Prostate gland (tissue), 2 donors: ENCODE measurements at regions not wholly inside any gene's neighbourhood (a gene's known extent, or its start where the extent isn't known, plus 50 kb on each side); places are given as distances from the start of the nearest gene placed in this dataset.
"Not testable (repeated sequence)": the region's sequence is repeated elsewhere in the genome, so short reads cannot be mapped to it uniquely, and the experiment has no call there.

Experiments
- DNase-seq: peaks from one replicate; pipeline ENCODE4 v3.0.0-alpha.2; 2019; ENCODE audit warnings: low spot score
- H3K27ac ChIP-seq, 2 donors: fragments of 200-600 bp; sonication (generic); 2 replicates each; pipeline ENCODE4 v1.5.1; 2017 to 2019
- H3K27me3 ChIP-seq: fragments of 200-600 bp; sonication (generic); replicated peaks from 2 replicates; pipeline ENCODE4 v1.5.1; 2019; ENCODE audit not compliant: insufficient read depth
- H3K36me3 ChIP-seq, 2 donors: fragments of 200-600 bp; sonication (generic); 1 replicate in 1 of 2; 2 replicates in 1 of 2; pipeline versions ENCODE4 v1.5.1 to v1.8.1; 2017 to 2019
- H3K4me1 ChIP-seq: fragments of 200-600 bp; sonication (generic); replicated peaks from 2 replicates; pipeline ENCODE4 v1.5.1; 2019
- H3K4me3 ChIP-seq, 2 donors: fragments of 200-600 bp; sonication (generic); 2 replicates each; pipeline ENCODE4 v1.5.1; 2017 to 2019
- H3K9me3 ChIP-seq: fragments of 200-600 bp; sonication (generic); 2 replicates; pipeline ENCODE4 v1.5.1; 2017
- POLR2A ChIP-seq: fragments of 450-650 bp; IDR thresholded peaks from one replicate; pipeline ENCODE4 v1.6.1; 2016; ENCODE audit warnings: antibody characterized with exemption, mild to moderate bottlenecking
- POLR2AphosphoS5 ChIP-seq: sonication (generic); formaldehyde crosslinking; IDR thresholded peaks from one replicate; pipeline ENCODE4 v1.6.1; 2017; ENCODE audit warnings: antibody characterized with exemption
- WGBS: methylation state at CpG from one replicate; pipeline ENCODE4 v1.1.5; 2018; 5-methylcytosine and 5-hydroxymethylcytosine counted together
- intact Hi-C: fragments of 100-400 bp; cut with DNase I; formaldehyde crosslinking; loops from one replicate; pipeline ENCODE4 v1.14.2; 2022
- small RNA-seq, 2 donors: library from RNA; depleted of rRNA; stranded (forward); fragments of <200 nt; gene quantifications; one replicate each; pipeline ENCODE3, GENCODE V24; 2016
- TF ChIP-seq, protein P1 (sequence below), 4 experiments: fragments of 200-600 bp in 2 of 4; fragments of 450-650 bp in 2 of 4; sonication (generic) in 2 of 4; IDR thresholded peaks; 1 replicate in 3 of 4; 2 replicates in 1 of 4; pipeline ENCODE4 v1.5.1; 2016 to 2019; ENCODE audit warnings: antibody characterized with exemption in 4 of 4, mild to moderate bottlenecking in 2 of 4, moderate library complexity in 2 of 4

DNA sequence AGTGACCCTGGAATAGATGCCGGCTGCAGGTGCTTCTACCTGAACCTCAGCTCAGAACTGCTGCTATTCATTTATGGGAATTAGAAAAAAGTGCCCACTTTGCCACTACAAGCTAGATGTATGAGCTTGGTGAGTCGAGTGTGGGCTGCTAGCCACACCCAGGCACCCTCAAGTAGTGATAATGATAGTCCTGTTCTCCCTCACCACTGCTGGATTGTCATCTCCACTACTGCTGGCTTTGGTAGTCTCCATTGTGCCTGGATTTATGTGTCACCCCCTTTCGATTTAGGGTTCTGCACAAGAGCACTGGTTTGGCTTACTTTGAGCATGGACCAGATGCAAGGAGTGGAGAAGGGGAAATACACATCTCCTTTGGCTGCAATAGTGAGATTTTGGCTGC lies 73.0 kb upstream of the N4BP1 start:
- H3K27me3 ChIP-seq = no peaks in the 10 kb centered on the region
- H3K4me3 ChIP-seq = no peak overlapping the region
- no peak for DNase-seq
- no peak overlapping the region for H3K27ac ChIP-seq
- no peaks in the 10 kb centered on the region for H3K4me1 ChIP-seq
- TF ChIP-seq POLR2A = no peak
- H3K9me3 ChIP-seq = no peaks in the 10 kb centered on the region
- H3K36me3 ChIP-seq = no peaks in the 10 kb centered on the region
- WGBS = 54% methylated on average over 3 of the region's 3 CpGs
- intact Hi-C loops = no loop called here

DNA sequence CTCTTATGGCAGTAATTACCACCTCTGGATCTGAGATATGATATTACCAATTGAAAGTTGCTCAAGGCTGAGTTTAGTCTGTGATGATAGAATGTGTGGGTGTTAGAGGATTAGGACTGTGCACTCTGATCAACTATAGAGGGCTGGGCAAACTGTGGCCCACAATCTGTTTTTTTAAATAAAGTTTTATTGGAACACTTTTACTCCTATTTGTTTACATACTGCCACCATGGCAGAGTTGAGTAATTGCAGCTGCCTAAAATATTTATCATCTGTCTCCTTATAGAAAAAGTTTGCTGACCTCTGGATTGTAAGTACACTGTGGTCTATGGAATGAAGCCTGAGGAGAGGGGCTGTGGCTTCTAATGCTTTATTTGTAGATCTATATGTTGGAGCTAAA lies 71.5 kb upstream of the N4BP1 start:
- no peak for DNase-seq
- TF ChIP-seq POLR2A = no peak
- TF ChIP-seq POLR2AphosphoS5 = no peak
- TF ChIP-seq, protein P1, sequence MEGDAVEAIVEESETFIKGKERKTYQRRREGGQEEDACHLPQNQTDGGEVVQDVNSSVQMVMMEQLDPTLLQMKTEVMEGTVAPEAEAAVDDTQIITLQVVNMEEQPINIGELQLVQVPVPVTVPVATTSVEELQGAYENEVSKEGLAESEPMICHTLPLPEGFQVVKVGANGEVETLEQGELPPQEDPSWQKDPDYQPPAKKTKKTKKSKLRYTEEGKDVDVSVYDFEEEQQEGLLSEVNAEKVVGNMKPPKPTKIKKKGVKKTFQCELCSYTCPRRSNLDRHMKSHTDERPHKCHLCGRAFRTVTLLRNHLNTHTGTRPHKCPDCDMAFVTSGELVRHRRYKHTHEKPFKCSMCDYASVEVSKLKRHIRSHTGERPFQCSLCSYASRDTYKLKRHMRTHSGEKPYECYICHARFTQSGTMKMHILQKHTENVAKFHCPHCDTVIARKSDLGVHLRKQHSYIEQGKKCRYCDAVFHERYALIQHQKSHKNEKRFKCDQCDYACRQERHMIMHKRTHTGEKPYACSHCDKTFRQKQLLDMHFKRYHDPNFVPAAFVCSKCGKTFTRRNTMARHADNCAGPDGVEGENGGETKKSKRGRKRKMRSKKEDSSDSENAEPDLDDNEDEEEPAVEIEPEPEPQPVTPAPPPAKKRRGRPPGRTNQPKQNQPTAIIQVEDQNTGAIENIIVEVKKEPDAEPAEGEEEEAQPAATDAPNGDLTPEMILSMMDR (IDR thresholded peaks at IDR 0.05) = no peak
- intact Hi-C loops = no loop called here
- Histone ChIP-seq H3K27me3 (no peaks in the 10 kb centered on the region), H3K4me1 (no peaks in the 10 kb centered on the region), H3K4me3 (no peak overlapping the region), H3K9me3 (no peaks in the 10 kb centered on the region), H3K36me3 (no peaks in the 10 kb centered on the region), H3K27ac (no peak overlapping the region)

DNA sequence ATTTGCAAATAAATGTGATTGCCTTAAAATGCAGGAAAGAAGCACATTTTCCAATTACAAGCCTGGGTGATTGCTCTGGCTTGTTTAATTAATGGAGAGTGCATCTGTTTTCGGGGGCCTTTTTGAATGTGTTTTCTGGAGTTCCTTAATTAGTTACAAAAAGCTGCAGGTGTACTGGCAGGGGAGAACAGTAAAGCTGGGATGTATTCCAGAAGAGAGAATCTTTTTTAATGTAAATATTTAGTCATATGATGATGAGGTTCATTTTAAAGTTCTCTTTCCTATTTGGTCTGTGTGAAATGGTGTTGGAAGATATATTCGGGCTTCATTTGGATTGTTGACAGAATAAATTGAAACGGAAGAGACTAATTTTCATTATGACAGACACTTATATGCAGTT lies 70.9 kb upstream of the N4BP1 start:
- DNase-seq = no peak

DNA sequence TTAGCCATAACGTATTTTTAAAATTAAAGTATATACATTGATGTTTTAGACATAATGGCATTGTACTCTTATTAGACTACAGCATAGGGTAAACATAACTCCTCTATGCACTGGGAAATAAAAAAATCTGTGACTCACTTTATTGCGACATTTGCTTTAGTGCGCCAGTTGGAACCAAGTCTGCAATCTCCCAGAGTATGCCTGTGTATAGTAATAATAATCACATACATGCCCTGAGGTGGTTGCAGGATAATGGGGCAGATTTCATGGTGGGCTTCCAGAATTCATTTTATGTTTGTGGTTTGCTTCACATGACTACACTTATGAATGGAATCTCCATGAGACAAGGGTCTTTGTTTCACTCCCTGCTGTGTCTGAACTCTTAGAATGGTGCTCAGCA lies 66.9 kb upstream of the N4BP1 start:
- TF ChIP-seq POLR2A (no peak), POLR2AphosphoS5 (no peak)
- TF ChIP-seq, protein P1 (IDR thresholded peaks at IDR 0.05) = no peak
- Histone ChIP-seq H3K4me3 (no peak overlapping the region), H3K36me3 (no peaks in the 10 kb centered on the region), H3K4me1 (no peaks in the 10 kb centered on the region), H3K27me3 (no peaks in the 10 kb centered on the region), H3K9me3 (no peaks in the 10 kb centered on the region), H3K27ac (no peak overlapping the region)
- no peak for DNase-seq
- intact Hi-C loops = no loop called here
- 95% methylated on average over 3 of the region's 3 CpGs for WGBS

More for the DNA sequence above, 70.9 kb upstream of the N4BP1 start:
- WGBS = 78% methylated on average over 3 of the region's 3 CpGs
- Histone ChIP-seq H3K9me3 (no peaks in the 10 kb centered on the region), H3K36me3 (no peaks in the 10 kb centered on the region), H3K27me3 (no peaks in the 10 kb centered on the region), H3K27ac (no peak overlapping the region), H3K4me3 (no peak overlapping the region), H3K4me1 (no peaks in the 10 kb centered on the region)
- TF ChIP-seq POLR2AphosphoS5 (no peak), POLR2A (no peak)
- TF ChIP-seq, protein P1 (IDR thresholded peaks at IDR 0.05) = no peak
- intact Hi-C loops = no loop called here

DNA sequence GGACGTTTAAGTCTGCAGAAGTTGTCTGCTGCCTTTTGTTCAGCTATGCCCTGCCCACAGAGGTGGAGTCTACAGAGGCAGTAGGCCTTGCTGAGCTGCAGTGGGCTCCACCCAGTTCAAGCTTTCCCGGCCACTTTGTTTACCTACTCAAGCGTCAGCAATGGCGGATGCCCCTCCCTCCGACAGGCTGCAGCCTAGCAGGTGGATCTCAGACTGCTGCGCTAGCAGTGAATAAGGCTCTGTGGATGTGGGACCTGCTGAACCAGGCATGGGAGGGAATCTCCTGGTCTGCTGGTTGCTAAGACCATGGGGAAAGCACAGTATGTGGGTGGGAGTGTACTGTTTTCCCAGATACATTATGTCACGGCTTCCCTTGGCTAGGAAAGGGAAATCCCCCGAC lies 58.2 kb upstream of the N4BP1 start:
- H3K27ac ChIP-seq, H3K4me3 ChIP-seq, intact Hi-C loops, H3K27me3 ChIP-seq, H3K4me1 ChIP-seq, H3K36me3 ChIP-seq, H3K9me3 ChIP-seq: not testable (repeated sequence)
- DNase-seq = peak; percentile 11
- 53% methylated on average over 8 of the region's 8 CpGs for WGBS
- peak; percentile 11 for TF ChIP-seq POLR2AphosphoS5

DNA sequence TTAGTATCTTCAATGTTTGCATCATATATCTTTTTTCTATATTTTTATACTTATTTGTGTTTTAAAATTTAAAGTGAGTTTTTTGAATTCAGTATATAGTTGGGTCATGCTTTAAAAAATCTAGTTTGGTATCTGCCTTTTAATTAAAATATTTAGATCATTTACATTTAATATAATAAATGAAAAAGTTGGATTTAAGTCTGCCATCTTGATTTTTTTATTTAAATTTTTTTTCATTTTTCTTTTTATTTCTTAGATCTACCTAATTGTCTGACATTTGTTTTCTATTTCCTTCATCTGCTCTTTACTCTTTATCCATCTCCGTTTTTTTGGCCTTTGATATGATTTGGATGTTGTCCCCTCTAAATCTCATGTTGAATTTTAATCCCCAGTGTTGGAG lies 50.0 kb upstream of the N4BP1 start:
- Histone ChIP-seq H3K4me3 (no peak overlapping the region), H3K9me3 (no peaks in the 10 kb centered on the region), H3K36me3 (no peaks in the 10 kb centered on the region), H3K4me1 (no peaks in the 10 kb centered on the region), H3K27me3 (no peaks in the 10 kb centered on the region), H3K27ac (no peak overlapping the region)
- DNase-seq = no peak
- intact Hi-C loops = no loop called here
- TF ChIP-seq POLR2AphosphoS5 = no peak
- TF ChIP-seq, protein P1 (IDR thresholded peaks at IDR 0.05) = no peak
- no peak for TF ChIP-seq POLR2A
- WGBS = 68% methylated on average over 1 of the region's 1 CpG

Small RNA genes in the stretch of these regions (small RNA-seq; reads per million reads assigned to genes)
- gene AC023827.1 = 0 reads per million in 2 donors
- gene MTND4LP25 = 0 reads per million in 2 donors
- 0 reads per million in 2 donors for gene RNU6-257P
